Colon (tissue), 2 donors: ENCODE measurements at regions not wholly inside any gene's neighbourhood (a gene's known extent, or its start where the extent isn't known, plus 50 kb on each side); places are given as distances from the start of the nearest gene placed in this dataset.
"Not testable (repeated sequence)": the region's sequence is repeated elsewhere in the genome, so short reads cannot be mapped to it uniquely, and the experiment has no call there.

Experiments
- FAIRE-seq: peaks from 2 replicates; lab custom pipeline; 2012; peaks lifted over from hg19 to GRCh38; lab: Jason Lieb, UNC
- donor health status: control.
- donor health status: control.

GRCh38 chr3:182516597-182517336 is 276.5 kb upstream of the ATP11B start:
- FAIRE-seq = no peak

- FAIRE-seq = no peak
Observed at GRCh38 chr3:182519569-182519968, 273.7 kb upstream of the ATP11B start.

- FAIRE-seq = no peak
Observed at GRCh38 chr3:182521339-182521738, 272.0 kb upstream of the ATP11B start.

- FAIRE-seq = not testable (repeated sequence)
Observed at GRCh38 chr3:182523424-182523823, 269.9 kb upstream of the ATP11B start.

- no peak for FAIRE-seq
Observed at GRCh38 chr3:182523836-182524235, 269.5 kb upstream of the ATP11B start.

GRCh38 chr3:182524711-182525401 is 268.4 kb upstream of the ATP11B start:
- FAIRE-seq = no peak

GRCh38 chr3:182525766-182526374 is 267.4 kb upstream of the ATP11B start:
- no peak for FAIRE-seq

- no peak for FAIRE-seq
Observed at GRCh38 chr3:182527745-182528144, 265.6 kb upstream of the ATP11B start.

GRCh38 chr3:182530316-182530715 is 263.0 kb upstream of the ATP11B start:
- no peak for FAIRE-seq

GRCh38 chr3:182533394-182533793 is 259.9 kb upstream of the ATP11B start:
- no peak for FAIRE-seq

GRCh38 chr3:182544542-182544941 is 248.8 kb upstream of the ATP11B start:
- no peak for FAIRE-seq

GRCh38 chr3:182562274-182562673 is 231.0 kb upstream of the ATP11B start:
- no peak for FAIRE-seq

GRCh38 chr3:182565916-182566796 is 227.1 kb upstream of the ATP11B start:
- FAIRE-seq = no peak

GRCh38 chr3:182567700-182568099 is 225.6 kb upstream of the ATP11B start:
- no peak for FAIRE-seq

- no peak for FAIRE-seq
Observed at GRCh38 chr3:182568261-182568660, 225.0 kb upstream of the ATP11B start.

GRCh38 chr3:182568876-182569275 is 224.4 kb upstream of the ATP11B start:
- FAIRE-seq = no peak

GRCh38 chr3:182570946-182571594 is 222.2 kb upstream of the ATP11B start:
- no peak for FAIRE-seq

GRCh38 chr3:182575941-182576340 is 217.4 kb upstream of the ATP11B start:
- no peak for FAIRE-seq

GRCh38 chr3:182583545-182583944 is 209.8 kb upstream of the ATP11B start:
- FAIRE-seq = no peak

GRCh38 chr3:182585532-182586150 is 207.7 kb upstream of the ATP11B start:
- FAIRE-seq = peak; percentile 92

- FAIRE-seq = no peak
Observed at GRCh38 chr3:182592747-182593146, 200.6 kb upstream of the ATP11B start.
